Large intestine (tissue), 3 donors: ENCODE measurements at regions not wholly inside any gene's neighbourhood (a gene's known extent, or its start where the extent isn't known, plus 50 kb on each side); places are given as distances from the start of the nearest gene placed in this dataset.
"Not testable (repeated sequence)": the region's sequence is repeated elsewhere in the genome, so short reads cannot be mapped to it uniquely, and the experiment has no call there.

Source experiments
- DNase-seq, 2 donors: peaks; one replicate each; pipeline versions ENCODE4 v3.0.0 to v3.0.0-alpha.2; 2013
- H3K27ac ChIP-seq: one replicate; pipeline ENCODE4 v1.5.1; 2013; ENCODE audit warnings: low read length
- H3K27me3 ChIP-seq: 2 replicates; pipeline ENCODE4 v1.6.1; 2013; ENCODE audit warnings: low read length; ENCODE audit not compliant: control insufficient read depth, insufficient read depth
- H3K36me3 ChIP-seq: 2 replicates; pipeline ENCODE4 v1.6.1; 2013; ENCODE audit warnings: low read length; ENCODE audit not compliant: control insufficient read depth, insufficient read depth
- H3K4me1 ChIP-seq: one replicate; pipeline ENCODE4 v1.6.1; 2013; ENCODE audit warnings: low read length; ENCODE audit not compliant: control insufficient read depth, insufficient read depth
- H3K4me3 ChIP-seq: one replicate; pipeline ENCODE4 v1.5.1; 2013; ENCODE audit warnings: low read length
- H3K9me3 ChIP-seq: one replicate; pipeline ENCODE4 v1.6.1; 2013; ENCODE audit warnings: mild to moderate bottlenecking, low read depth, low read length, moderate library complexity; ENCODE audit not compliant: control insufficient read depth
- WGBS: methylation state at CpG from one replicate; pipeline ENCODE4 v1.1.5; 2013; ENCODE audit warnings: low lambda C conversion rate; ENCODE audit not compliant: insufficient coverage; 5-methylcytosine and 5-hydroxymethylcytosine counted together

DNA sequence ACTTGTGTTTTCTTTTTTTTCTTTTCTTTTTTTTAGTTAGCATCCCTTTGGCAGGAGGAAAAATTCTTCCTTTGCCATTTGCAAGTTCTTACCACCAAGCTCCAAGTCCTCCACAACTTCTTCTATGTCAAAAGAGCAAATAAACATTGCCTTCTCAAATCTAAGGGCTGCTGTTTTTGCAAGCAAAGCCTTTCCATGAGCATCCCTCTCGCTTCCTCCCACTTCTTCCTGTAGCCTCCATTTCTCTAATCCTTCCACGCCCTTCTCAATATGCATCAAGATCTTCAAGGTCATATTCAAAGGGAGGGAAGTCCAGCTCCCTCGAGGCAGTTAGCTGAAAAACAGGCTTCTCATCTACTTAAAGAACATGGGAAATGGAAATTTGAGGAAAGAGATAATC lies 147.1 kb downstream of the ADSS2 start:
- Histone ChIP-seq H3K27me3 (no peaks in the 10 kb centered on the region), H3K27ac (no peak overlapping the region), H3K4me1 (peaks cover 7% of the 10 kb centered on the region), H3K36me3 (no peaks in the 10 kb centered on the region), H3K4me3 (no peak overlapping the region), H3K9me3 (no peaks in the 10 kb centered on the region)
- no peak for DNase-seq
- 60% methylated on average over 1 of the region's 3 CpGs for WGBS

DNA sequence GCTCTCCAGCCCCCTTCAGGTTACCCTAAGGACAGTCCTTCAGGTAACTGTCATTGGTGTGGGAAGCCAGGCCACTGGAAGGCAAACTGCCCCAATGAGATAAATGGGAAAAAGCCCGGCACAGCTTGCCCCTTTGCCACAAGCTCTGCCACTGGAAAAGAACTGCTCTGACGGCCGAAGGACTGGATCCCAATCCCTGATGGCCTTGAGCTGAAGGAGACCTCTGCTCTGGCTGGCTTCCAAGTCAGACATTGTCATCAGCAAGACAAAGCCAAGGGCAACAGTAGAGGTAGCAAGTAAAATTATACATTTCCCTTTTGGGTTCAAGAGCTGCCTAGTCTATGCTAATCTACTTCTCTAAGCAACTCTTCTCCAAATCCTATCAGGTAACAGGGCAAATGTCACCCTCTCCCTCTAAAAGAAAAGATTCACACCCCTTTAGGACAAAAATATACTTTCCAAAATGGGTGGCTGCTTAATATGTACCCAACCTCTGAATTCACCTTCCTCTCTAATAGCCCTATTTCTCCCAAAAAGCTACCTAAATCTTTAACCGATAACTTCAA lies 145.8 kb downstream of the ADSS2 start:
- DNase-seq = no peak
- Histone ChIP-seq H3K4me1 (peaks cover 7% of the 10 kb centered on the region), H3K36me3 (no peaks in the 10 kb centered on the region), H3K9me3 (no peaks in the 10 kb centered on the region), H3K4me3 (no peak overlapping the region), H3K27me3 (no peaks in the 10 kb centered on the region), H3K27ac (no peak overlapping the region)
- no CpG with 5 or more reads among the region's 4 CpGs for WGBS

DNA sequence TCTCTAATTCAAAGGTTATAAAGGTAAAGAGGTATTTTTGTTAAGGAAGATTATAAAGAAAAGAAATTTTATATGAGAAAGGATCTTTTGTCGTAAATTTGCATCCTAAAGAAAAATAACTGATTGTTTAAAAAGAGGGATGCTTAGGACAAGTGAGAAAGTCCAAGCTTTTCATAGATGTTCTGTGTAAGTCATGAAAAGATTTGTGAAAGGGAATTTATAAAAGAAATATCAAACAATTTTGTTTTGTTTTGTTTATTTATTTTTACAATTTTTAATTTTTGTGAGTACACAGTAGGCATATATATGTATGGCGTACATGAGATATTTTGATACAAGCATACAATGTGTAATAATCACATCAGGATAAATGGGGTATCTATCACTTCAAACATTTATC lies 145.2 kb downstream of the ADSS2 start:
- Histone ChIP-seq H3K27me3 (no peaks in the 10 kb centered on the region), H3K4me1 (peaks cover 7% of the 10 kb centered on the region), H3K27ac (no peak overlapping the region), H3K4me3 (no peak overlapping the region), H3K36me3 (no peaks in the 10 kb centered on the region), H3K9me3 (no peaks in the 10 kb centered on the region)
- WGBS = 100% methylated on average over 1 of the region's 2 CpGs
- no peak for DNase-seq

DNA sequence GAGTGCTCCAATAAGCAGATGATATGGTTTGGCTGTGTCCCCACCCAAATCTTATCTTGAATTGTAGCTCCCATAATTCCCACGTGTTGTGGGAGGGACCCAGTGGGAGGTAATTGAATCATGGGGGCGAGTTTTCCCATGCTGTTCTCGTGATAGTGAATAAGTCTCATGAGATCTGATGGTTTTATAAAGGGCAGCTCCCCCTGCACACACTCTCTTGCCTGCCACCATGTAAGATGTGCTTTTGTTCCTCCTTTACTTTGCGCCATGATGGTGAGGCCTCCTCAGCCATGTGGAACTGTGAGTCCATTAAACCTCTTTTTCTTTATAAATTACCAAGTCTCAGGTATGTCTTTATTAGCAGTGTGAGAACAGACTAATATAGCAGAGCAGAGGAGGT lies 142.5 kb downstream of the ADSS2 start:
- H3K4me1 ChIP-seq, H3K4me3 ChIP-seq, H3K36me3 ChIP-seq, H3K9me3 ChIP-seq, H3K27me3 ChIP-seq, H3K27ac ChIP-seq, DNase-seq: not testable (repeated sequence)
- no CpG with 5 or more reads among the region's 4 CpGs for WGBS

DNA sequence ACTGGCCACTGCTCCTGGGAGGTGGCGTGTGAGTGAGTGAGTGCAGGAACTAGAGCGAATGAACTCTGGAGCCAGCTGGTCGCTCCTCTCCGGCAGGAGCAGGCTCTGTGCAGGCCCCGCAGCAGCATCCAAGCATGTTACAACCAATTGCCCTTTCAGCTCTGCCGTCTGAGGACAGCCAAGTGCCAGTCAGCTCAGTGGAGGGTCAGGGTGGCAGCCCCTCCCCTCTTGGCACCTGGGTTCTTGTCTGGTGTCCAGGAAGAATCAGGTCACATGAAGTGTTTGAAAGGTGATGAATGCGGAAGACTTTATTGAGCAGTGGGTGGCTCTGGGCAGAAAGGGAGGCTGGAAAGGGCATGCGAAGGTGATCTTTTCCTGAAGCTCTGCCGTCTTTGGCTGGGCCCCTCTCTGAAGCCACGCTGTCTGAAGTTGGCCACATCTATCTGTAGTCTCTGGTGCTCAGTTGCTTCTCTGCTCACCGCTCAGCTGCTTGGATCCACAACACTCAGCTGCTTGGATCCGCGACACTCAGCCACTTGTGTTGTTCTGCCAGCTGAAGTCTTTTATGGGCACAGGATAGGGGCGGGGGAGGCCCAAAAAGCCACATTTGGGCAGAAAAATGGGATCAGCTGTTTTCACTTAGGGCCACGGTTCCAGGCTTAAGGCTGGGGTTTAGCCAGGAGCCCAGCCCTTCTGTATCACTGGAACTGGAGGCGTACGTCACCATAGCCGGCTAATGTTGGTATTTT lies 139.8 kb downstream of the ADSS2 start:
- no CpG with 5 or more reads among the region's 18 CpGs for WGBS
- no peaks in the 10 kb centered on the region for H3K9me3 ChIP-seq
- no peak overlapping the region for H3K27ac ChIP-seq
- no peak for DNase-seq
- H3K4me3 ChIP-seq = no peak overlapping the region
- no peaks in the 10 kb centered on the region for H3K27me3 ChIP-seq
- H3K4me1 ChIP-seq = no peaks in the 10 kb centered on the region
- H3K36me3 ChIP-seq = no peaks in the 10 kb centered on the region

DNA sequence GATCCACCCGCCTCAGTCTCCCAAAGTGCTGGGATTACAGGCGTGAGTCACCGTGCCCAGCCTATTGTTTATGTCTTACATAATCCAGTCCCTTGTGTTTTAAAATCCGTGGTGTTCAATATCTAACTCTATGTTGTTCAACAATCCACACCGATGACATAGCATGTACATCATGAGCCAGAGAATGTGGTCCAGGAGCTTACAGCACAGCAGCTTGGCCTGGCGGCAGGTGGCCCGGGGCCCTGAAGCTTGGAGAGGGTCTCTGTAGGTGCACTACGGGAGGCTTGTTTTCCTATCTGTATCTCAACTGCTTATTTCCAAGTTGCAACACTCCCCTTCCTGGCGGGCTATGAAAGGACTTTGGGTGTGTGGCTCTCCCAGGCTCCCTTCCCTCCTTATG lies 138.4 kb downstream of the ADSS2 start:
- H3K27ac ChIP-seq = no peak overlapping the region
- WGBS = no CpG with 5 or more reads among the region's 9 CpGs

DNA sequence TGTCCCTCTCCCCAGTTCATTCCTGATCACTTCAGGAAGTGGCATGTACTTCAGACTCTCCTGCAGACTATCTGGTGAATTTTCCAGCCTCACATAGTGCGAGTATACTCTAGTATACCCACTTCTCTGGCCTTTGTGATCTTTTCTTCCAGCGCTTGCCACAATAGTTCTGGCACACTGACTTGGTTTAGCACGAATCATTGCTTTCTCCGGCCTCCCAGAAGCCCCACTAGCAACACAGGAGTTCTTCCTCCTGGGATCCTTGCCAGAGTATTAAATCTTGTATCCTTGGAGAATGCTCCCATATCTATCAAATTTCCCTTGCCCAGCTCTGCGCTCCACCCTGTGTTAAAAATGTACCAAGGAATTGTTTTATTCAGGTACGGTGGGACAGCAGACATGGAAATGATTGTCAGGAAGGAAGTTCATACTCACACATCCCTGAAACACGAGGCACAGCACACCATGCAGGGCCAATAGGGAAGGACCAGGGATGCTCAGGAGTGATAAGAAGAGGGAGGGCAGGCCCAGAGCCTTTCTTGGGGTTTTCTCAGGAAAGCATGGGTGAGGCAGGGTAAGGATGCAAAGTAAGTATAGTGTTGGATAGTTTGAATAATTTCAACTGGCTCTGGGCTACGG lies 136.7 kb downstream of the ADSS2 start:
- no CpG with 5 or more reads among the region's 8 CpGs for WGBS
- H3K27ac ChIP-seq = no peak overlapping the region
- no peak for DNase-seq

More for the DNA sequence above, 138.4 kb downstream of the ADSS2 start:
- Histone ChIP-seq H3K27me3 (no peaks in the 10 kb centered on the region), H3K9me3 (no peaks in the 10 kb centered on the region), H3K36me3 (no peaks in the 10 kb centered on the region), H3K4me1 (no peaks in the 10 kb centered on the region), H3K4me3 (no peak overlapping the region)
- DNase-seq = no peak

DNA sequence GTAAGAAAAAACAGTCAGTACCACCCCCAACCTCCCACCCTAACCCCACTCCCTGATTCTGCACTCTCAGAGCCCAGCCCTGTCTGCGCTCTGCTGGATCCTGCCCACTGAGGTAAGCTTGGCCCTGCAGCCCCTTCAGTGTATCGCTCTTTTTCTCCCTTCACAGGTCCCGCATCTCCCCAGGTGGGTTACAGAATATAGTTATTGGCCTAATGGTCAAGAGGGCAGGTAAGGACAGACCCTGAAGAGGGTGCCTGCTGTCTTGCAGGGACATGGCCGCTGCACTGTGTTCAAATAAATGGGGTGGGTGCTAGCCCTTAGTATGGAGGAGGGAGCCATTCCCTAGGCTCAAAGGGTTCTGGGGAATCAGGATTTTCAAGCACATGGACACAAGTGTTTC lies 135.7 kb downstream of the ADSS2 start:
- WGBS = no CpG with 5 or more reads among the region's 4 CpGs

More for the DNA sequence above, 136.7 kb downstream of the ADSS2 start:
- no peaks in the 10 kb centered on the region for H3K9me3 ChIP-seq
- H3K4me3 ChIP-seq = no peak overlapping the region
- no peaks in the 10 kb centered on the region for H3K4me1 ChIP-seq
- no peaks in the 10 kb centered on the region for H3K27me3 ChIP-seq
- H3K36me3 ChIP-seq = no peaks in the 10 kb centered on the region

DNA sequence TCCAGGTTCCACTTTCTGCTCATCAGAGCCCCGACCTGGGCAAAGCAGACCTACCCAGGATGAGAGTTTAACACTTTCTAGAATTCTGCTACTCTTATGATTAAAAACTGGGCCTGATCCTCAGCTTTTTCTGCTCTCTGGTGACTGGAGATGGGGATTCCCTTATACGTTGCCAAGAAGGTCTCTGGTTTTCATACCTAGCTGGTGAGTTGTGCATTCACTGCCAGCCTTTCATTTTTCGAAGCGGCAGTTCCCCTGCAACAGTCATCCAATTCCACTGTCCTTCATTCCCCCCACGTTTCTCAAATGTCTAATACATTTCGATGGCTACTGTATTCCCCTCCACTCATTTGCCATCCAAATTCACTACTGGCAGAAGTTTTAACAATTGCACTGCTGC lies 135.3 kb downstream of the ADSS2 start:
- Histone ChIP-seq H3K27ac (no peak overlapping the region), H3K4me3 (no peak overlapping the region), H3K27me3 (no peaks in the 10 kb centered on the region), H3K4me1 (no peaks in the 10 kb centered on the region), H3K9me3 (no peaks in the 10 kb centered on the region), H3K36me3 (no peaks in the 10 kb centered on the region)
- WGBS = 100% methylated on average over 1 of the region's 6 CpGs
- no peak for DNase-seq

More for the DNA sequence above, 135.7 kb downstream of the ADSS2 start:
- Histone ChIP-seq H3K4me1 (no peaks in the 10 kb centered on the region), H3K27me3 (no peaks in the 10 kb centered on the region), H3K36me3 (no peaks in the 10 kb centered on the region), H3K4me3 (no peak overlapping the region), H3K9me3 (no peaks in the 10 kb centered on the region), H3K27ac (no peak overlapping the region)
- no peak for DNase-seq

DNA sequence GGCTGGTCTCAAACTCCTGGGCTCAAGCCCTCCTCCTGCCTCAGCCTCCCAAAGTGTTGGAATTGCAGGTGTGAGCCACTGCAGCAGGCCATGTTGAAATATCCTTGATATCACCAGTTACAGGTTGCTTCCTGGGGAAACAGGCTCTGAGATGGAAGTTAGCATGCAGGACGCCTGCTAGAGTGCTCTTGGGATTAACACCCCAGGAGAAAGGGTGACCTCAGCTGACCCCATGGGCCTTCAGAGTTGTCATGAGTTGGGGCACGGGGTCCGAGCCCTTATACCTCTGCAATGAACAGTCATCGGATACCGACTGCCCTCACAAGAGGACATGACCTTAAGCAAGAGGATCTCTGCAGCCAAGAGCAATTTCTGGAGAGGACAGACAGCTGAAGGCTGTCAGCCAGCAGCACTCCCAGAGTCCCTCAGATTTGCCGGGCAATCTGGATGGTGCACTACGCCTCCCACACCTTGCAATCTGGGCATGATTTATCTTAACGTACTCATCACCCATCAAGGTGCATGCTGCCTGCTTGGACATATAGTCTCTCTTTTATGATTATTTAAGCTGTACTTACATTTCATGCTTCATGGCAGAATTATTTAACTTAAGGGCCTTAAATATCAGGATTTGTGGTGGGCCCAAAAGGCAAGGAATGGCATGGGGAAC lies 134.6 kb downstream of the ADSS2 start:
- Histone ChIP-seq H3K27me3 (no peaks in the 10 kb centered on the region), H3K9me3 (no peaks in the 10 kb centered on the region), H3K4me3 (no peak overlapping the region), H3K27ac (no peak overlapping the region), H3K36me3 (no peaks in the 10 kb centered on the region), H3K4me1 (no peaks in the 10 kb centered on the region)
- WGBS = no CpG with 5 or more reads among the region's 8 CpGs
- no peak for DNase-seq
